ENCODE measurements at regions not wholly inside any gene's neighbourhood (a gene's known extent, or its start where the extent isn't known, plus 50 kb on each side); places are given as distances from the start of the nearest gene placed in this dataset.
"Not testable (repeated sequence)": the region's sequence is repeated elsewhere in the genome, so short reads cannot be mapped to it uniquely, and the experiment has no call there.

- DNase-seq (ENCODE audit: low read depth, low spot score): no peak
- no peak overlapping the region for H3K4me3 ChIP-seq (ENCODE audit: low read length)
Measured at GRCh38 chr3:144524531-144524930, 552.9 kb downstream of the DIPK2A start.

DNA sequence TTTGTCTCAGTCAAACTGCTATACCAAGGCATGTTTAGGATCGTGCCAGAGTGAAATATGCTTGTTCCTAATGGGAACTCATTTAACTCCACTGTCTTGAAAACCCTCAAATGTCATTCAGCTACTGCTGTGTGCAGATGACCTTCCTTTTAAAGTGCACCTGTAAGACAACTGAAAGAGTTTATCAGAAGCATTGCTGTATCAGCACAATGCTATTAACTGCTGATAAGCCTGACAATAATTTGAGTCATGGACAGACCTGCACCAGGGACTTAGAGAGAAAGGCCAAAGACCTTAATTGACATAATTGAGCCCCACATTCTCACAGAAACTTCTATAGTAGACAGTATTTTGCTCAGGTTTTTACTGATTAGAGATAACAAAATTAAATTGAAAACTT is 557.9 kb downstream of the DIPK2A start:
- H3K4me3 ChIP-seq (ENCODE audit: low read length): no peak overlapping the region
- no peak for DNase-seq (ENCODE audit: low read depth, low spot score)

DNA sequence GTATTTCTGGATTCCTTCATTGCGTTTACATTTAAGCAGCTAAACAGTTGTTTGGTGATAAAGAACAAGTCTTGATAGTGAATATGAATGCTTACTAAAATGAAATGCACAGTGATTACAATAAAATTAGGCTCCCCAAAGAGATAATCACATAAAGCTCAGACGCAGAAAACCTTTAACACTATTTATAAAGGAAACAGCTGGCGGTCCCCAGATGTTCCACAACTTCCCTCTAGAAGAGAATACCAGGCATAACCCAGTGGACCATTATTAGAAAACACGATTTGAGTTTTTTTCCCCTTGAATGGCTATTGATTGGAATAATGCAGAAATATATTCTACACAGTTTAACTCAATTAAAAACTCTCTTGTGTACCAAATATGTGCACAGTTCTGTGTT is 573.2 kb downstream of the DIPK2A start:
- DNase-seq (ENCODE audit: low read depth, low spot score): no peak
- no peak overlapping the region for H3K4me3 ChIP-seq (ENCODE audit: low read length)

GRCh38 chr3:144546539-144546938 is 574.9 kb downstream of the DIPK2A start:
- no peak overlapping the region for H3K4me3 ChIP-seq (ENCODE audit: low read length)
- no peak for DNase-seq (ENCODE audit: low read depth, low spot score)

DNA sequence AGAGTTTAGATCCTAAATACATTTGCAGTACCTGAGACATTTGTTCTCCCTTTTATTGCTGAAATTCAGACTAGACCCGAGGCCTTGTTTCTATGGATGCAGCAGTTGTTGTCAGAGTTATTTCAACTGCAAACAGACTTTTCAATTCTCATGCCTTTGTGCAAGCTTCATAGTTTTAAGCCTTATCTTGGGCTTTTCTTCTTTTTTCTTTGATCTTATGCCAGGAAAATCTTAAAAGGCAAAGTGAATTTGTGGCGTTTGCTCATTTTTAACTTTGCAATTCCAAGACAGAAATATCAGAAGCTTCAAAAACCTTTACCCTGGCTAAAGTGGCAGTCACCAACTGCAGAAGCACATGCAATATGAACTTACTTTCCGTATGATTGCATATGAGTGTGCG is 576.7 kb downstream of the DIPK2A start:
- H3K4me3 ChIP-seq (ENCODE audit: low read length): no peak overlapping the region
- no peak for DNase-seq (ENCODE audit: low read depth, low spot score)

- no peak for DNase-seq (ENCODE audit: low read depth, low spot score)
- H3K4me3 ChIP-seq (ENCODE audit: low read length): no peak overlapping the region
Measured at GRCh38 chr3:144549166-144549565, 577.5 kb downstream of the DIPK2A start.

DNA sequence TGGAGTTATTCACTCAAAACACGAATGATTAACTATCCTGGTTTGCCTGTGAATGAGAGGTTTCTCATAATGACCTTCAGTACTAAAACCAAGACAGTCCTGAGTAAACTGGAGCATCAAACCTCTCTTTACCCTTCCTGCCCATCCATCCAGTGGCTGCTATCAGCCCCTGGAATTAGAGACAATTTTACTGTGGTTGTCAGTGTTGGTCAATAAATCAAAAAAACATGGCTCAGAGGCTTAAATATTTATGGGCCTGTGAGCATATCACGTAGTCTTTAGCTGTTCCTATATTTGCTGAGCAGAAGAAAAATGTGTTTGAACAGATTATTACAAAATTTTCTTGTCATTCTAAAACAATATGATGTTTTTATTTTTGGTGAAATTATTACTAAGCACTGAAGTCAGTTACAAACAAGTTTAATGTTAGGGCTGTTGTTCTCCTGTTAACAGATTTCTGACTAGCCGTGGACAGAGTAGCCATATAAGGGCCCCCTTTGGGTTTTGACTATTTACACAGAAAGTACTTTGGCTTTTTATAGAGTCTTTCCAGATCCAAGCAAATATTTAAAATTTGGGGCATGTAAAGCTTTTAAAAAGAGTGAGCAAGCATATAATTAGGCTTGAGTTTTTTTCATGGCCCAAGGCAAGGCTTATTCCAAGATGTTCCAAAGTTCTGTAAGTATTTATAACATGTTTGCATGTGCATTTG is 580.9 kb downstream of the DIPK2A start:
- DNase-seq (ENCODE audit: low read depth, low spot score): no peak
- H3K4me3 ChIP-seq (ENCODE audit: low read length): no peak overlapping the region

DNA sequence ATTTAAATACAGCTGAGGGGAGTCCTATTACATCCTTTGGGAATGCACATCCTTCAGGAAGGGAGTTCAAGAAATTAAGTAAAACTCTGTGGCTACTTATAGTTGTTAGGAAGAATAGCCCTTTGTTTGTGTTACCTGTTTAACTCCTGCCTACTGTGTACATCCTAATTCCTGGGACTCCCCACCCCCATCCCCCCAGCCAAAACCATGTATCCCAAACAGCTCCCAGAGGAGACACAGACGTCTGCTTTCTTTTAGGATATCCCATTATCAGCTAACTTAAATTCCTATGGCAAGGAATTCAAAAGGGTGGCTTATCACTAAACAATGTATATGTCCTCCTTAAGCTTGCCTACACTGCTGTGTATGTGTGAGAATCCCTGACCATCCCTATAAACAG is 581.7 kb downstream of the DIPK2A start:
- DNase-seq (ENCODE audit: low read depth, low spot score): no peak
- no peak overlapping the region for H3K4me3 ChIP-seq (ENCODE audit: low read length)

GRCh38 chr3:144554889-144555288 is 583.3 kb downstream of the DIPK2A start:
- H3K4me3 ChIP-seq (ENCODE audit: low read length): no peak overlapping the region
- no peak for DNase-seq (ENCODE audit: low read depth, low spot score)

GRCh38 chr3:144556392-144556791 is 584.8 kb downstream of the DIPK2A start:
- no peak for DNase-seq (ENCODE audit: low read depth, low spot score)
- H3K4me3 ChIP-seq (ENCODE audit: low read length): no peak overlapping the region

DNA sequence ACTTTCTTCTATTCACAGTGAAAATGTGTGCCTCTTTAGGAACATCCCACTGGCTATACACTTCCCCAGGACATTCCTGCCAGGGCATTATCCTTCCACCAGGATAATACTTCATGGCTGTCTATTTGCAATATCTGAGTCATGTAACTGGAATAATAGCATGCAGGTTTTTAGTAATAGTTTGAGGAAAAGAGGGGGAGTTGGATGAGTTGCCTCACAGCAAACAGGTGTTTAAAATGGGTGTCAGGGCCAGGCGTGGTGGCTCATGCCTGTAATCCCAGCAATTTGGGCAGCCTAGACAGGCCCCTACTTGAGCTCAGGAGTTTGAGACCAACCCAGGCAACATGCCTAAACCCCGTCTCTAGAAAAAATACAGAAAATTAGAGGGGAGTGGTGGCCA is 585.9 kb downstream of the DIPK2A start:
- no peak for DNase-seq (ENCODE audit: low read depth, low spot score)

GRCh38 chr3:144564011-144564410 is 592.4 kb downstream of the DIPK2A start:
- H3K4me3 ChIP-seq (ENCODE audit: low read length): no peak overlapping the region
- no peak for DNase-seq (ENCODE audit: low read depth, low spot score)

More for the DNA sequence above, 585.9 kb downstream of the DIPK2A start:
- no peak overlapping the region for H3K4me3 ChIP-seq (ENCODE audit: low read length)

GRCh38 chr3:144566320-144566719 is 594.7 kb downstream of the DIPK2A start:
- no peak for DNase-seq (ENCODE audit: low read depth, low spot score)
- no peak overlapping the region for H3K4me3 ChIP-seq (ENCODE audit: low read length)

DNA sequence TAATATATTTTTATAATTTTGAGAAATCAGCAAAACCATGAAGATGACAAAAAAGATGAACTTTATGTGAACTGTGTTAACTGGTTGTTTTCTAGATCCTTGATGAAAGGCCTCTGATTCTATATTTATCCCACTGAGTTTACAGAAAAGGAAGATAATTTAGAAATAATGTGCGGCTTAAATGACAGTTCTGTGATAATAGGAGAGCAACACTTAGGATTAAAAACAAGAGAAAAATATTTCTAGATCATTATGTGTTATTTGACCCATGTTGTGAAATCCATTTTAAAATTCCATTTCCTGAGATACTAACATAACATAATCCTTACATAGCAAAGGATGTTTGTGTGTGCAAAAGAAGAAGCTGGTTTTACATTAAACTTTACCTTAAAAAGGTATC is 598.0 kb downstream of the DIPK2A start:
- DNase-seq (ENCODE audit: low read depth, low spot score): no peak
- no peak overlapping the region for H3K4me3 ChIP-seq (ENCODE audit: low read length)

DNA sequence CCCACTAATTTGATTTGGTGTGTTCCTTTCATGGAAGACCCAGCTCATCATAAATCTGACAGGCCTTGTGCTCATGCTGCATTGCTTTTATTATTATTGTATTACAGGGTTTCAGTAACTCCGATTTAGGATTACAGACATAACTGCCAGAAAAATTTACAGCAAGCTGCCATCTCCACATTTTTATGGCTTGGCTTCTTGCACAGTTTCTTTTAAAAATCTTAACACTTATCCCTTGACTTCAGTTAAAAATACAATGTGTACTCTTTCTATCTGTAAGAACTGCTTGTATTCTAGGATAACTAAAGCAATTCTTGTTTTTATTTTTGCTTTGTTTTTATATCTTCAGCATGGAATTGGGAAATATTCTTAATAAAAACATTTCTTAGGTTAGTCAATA is 612.2 kb downstream of the DIPK2A start:
- no peak overlapping the region for H3K4me3 ChIP-seq (ENCODE audit: low read length)
- DNase-seq (ENCODE audit: low read depth, low spot score): no peak

DNA sequence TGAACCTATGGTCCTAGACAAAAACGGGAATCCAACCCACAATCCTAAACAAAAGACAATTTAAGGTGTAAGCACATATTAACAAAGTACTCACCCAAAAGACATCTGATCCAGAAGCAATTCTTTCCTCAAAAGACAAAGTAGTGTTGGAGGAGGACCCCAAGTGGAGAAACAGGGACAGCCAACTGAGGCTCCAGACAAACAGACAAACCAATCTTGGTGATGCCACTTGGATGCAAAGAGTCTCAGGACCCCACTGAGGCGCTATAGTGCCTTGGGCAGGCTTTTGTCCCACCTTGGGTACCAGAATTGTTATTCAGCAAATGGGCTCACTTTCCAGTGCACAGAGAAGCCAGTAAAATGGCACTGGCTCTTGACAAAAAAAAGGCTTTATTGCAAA is 613.8 kb downstream of the DIPK2A start:
- no peak for DNase-seq (ENCODE audit: low read depth, low spot score)
- H3K4me3 ChIP-seq (ENCODE audit: low read length): no peak overlapping the region

DNA sequence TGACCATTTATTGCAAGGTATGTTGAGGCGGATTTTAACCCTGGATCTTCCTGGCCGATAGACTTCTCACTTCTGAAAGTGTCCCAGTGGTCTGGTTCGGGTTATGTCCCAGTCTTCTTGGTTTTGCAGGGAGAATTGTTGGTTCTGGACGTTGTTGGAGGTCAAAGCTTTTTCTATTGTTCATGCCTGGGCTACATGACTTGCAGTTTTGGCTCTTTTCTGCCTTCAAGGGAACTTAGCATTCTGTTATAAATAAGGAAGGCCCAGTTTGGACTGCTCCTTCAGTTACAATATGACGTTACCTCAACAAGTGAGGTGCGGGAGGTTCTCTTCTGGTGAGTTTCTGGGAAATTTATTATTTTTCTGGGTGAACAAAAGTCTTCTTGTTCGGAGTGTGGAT is 614.3 kb downstream of the DIPK2A start:
- no peak for DNase-seq (ENCODE audit: low read depth, low spot score)
- H3K4me3 ChIP-seq (ENCODE audit: low read length): no peak overlapping the region

GRCh38 chr3:144586382-144586781 is 614.8 kb downstream of the DIPK2A start:
- H3K4me3 ChIP-seq (ENCODE audit: low read length): no peak overlapping the region
- DNase-seq (ENCODE audit: low read depth, low spot score): no peak

DNA sequence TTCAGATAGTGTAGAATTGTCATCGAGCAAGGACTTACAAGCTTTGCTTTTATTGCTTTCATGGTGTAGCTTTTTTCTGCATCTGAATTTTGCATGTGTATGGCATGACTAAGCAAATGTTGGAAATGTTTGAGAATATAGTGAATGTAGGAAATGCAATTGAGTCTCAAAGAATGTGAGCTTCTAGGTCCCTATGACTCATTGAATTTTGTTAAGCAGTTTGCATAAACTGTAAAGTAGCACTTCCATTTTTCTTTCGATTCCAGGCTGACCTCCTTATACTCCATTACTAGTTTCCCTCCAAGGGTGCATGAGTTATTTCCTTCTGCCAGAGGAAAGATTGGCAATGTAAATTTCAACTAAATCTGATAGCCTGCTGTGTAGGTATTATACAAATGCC is 619.2 kb downstream of the DIPK2A start:
- H3K4me3 ChIP-seq (ENCODE audit: low read length): no peak overlapping the region
- DNase-seq (ENCODE audit: low read depth, low spot score): no peak

DNA sequence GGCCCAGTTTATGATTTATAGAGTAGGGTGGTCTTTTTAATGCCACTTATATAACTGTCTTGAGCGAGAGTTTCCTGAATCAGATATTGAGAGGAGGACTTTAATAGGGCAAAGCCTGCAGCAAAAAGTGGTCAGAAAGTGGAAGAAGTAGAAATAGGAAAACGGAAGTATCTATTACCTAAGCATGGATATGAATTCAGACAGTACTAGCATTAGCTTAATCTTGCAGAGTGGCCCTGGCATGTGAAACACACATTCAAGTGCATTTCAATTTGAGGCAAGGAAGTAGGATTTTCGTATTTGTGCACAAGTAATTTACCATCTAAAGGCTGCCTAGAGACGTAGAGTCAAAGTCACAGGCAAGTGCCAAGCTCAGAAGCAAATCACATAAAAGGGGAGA is 622.3 kb downstream of the DIPK2A start:
- no peak for DNase-seq (ENCODE audit: low read depth, low spot score)
- H3K4me3 ChIP-seq (ENCODE audit: low read length): no peak overlapping the region

- not testable (repeated sequence) for DNase-seq (ENCODE audit: low read depth, low spot score); H3K4me3 ChIP-seq (ENCODE audit: low read length)
Measured at GRCh38 chr3:144620236-144620635, 648.6 kb downstream of the DIPK2A start.

- H3K4me3 ChIP-seq (ENCODE audit: low read length): no peak overlapping the region
- no peak for DNase-seq (ENCODE audit: low read depth, low spot score)
Measured at GRCh38 chr3:144622845-144623244, 651.2 kb downstream of the DIPK2A start.

All from Jurkat, Clone E6-1 (cell line).